Heart right ventricle (tissue), 16 donors: ENCODE measurements at regions not wholly inside any gene's neighbourhood (a gene's known extent, or its start where the extent isn't known, plus 50 kb on each side); places are given as distances from the start of the nearest gene placed in this dataset.

Experiments used
- ATAC-seq, 8 donors: fragments of 200-7000 bp; cut with Tn5 transposase; one replicate each; pipeline ENCODE4 v1.9.1; 2020; ENCODE audit warnings: mild to moderate bottlenecking in 8 of 8, moderate library complexity in 8 of 8, moderate number of reproducible peaks in 1 of 8
- DNase-seq, 2 donors: peaks; one replicate each; pipeline ENCODE4 v3.0.0-alpha.2; 2020
- H3K27ac ChIP-seq, 10 donors: fragments of 200-600 bp; sonication (generic) in 2 of 10; one replicate each; pipeline versions ENCODE4 v1.5.0 to v1.8.0; 2020 to 2022; ENCODE audit warnings: mild to moderate bottlenecking in 3 of 10
- H3K27me3 ChIP-seq, 7 donors: fragments of 200-600 bp; one replicate each; pipeline ENCODE4 v1.8.0; 2021 to 2022; ENCODE audit warnings: mild to moderate bottlenecking in 2 of 7
- H3K36me3 ChIP-seq, 9 donors: fragments of 200-600 bp; sonication (generic) in 1 of 9; one replicate each; pipeline versions ENCODE4 v1.5.0 to v1.8.0; 2020 to 2022; ENCODE audit warnings: mild to moderate bottlenecking in 2 of 9
- H3K4me1 ChIP-seq, 9 donors: fragments of 200-600 bp; sonication (generic) in 1 of 9; one replicate each; pipeline versions ENCODE4 v1.5.0 to v1.8.0; 2020 to 2022; ENCODE audit warnings: mild to moderate bottlenecking in 4 of 9
- H3K4me3 ChIP-seq, 10 donors: fragments of 200-600 bp; sonication (generic) in 2 of 10; one replicate each; pipeline versions ENCODE4 v1.5.0 to v1.8.0; 2020 to 2022; ENCODE audit warnings: mild to moderate bottlenecking in 7 of 10, moderate library complexity in 2 of 10
- H3K9me3 ChIP-seq, 11 donors: fragments of 200-600 bp in 10 of 11; sonication (generic) in 2 of 11; one replicate each; pipeline versions ENCODE4 v1.5.0 to v1.8.0; 2013 to 2022; ENCODE audit warnings: mild to moderate bottlenecking in 2 of 11, control low read depth in 1 of 11, moderate library complexity in 1 of 11
- CTCF ChIP-seq, 9 donors: fragments of 200-600 bp; sonication (generic) in 2 of 9; IDR thresholded peaks; one replicate each; pipeline versions ENCODE4 v1.5.0 to v1.8.0; 2021 to 2022; ENCODE audit warnings: antibody characterized with exemption in 9 of 9, mild to moderate bottlenecking in 5 of 9, moderate library complexity in 1 of 9
- WGBS, 2 donors: extraction: QIAGEN DNeasy Blood & Tissue Kit; methylation state at CpG; one replicate each; pipeline ENCODE4 v1.1.7; 2013; ENCODE audit warnings: inconsistent platforms in 1 of 2; 5-methylcytosine and 5-hydroxymethylcytosine counted together
- intact Hi-C, 10 donors: fragments of 100-400 bp; cut with DNase I; formaldehyde crosslinking; loops; one replicate each; pipeline versions ENCODE4 v1.11.1 to v1.14.2; 2022
- donor health status: Arrhythmogenic right ventricular cardiomyopathy.
- donor health status: ischemic (EF 13 %, LVEDD 7.1; RV severe dilation, severe dysfunction).
- donor health status: healthy with polysubstance abuse.
- donor health status: DM: no; HTN: yes; CAD: no.
- donor health status: DM: no; HTN: no; CAD: no.
- donor health status: ischemic (EF 25% LVEDD 6.9; RV normal size, moderate dysfunction).
- donor health status: ischemic (EF 25% LVEDD 5.7; RV mildly dilated, moderate dysfunction).
- donor health status: healthy.
- donor health status: DM: yes; HTN: yes; CAD: no.
- donor health status: Ischemic cardiomyopathy.
- donor health status: ischemic (EF 35%, LVEDD 5.7; RV mildly dilated, moderate dysfunction).
- donor health status: nonischemic (EF 11% LVEDD 7.7; RV severe dilation, severe dysfunction).
- donor health status: DM: yes; HTN: yes; CAD: no.
- donor health status: PGD.
- donor health status: ischemic (EF 29% LVEDD 5.4; RV normal size, mild dysfunction).
- donor health status: nonischemic (EF 23%, LVEDD 6.1; RV moderate dilation, normal function).

GRCh38 chr16:50853329-50853728, 111.4 kb downstream of the CYLD start:
- ATAC-seq (no peak), DNase-seq (no peak)
- peaks cover 0 to 8% (median 4%) of the 10 kb centered on the region in 7 donors for H3K27me3 ChIP-seq
- no peak for TF ChIP-seq CTCF (IDR thresholded peaks at IDR 0.05)
- no peaks in the 10 kb centered on the region for H3K36me3 ChIP-seq
- 62 to 75% methylated on average over 1 of the region's 1 CpG for WGBS, 2 donors
- peaks cover 0 to 5% (median 0%) of the 10 kb centered on the region in 11 donors for H3K9me3 ChIP-seq
- no peak overlapping the region for H3K4me3 ChIP-seq
- H3K4me1 ChIP-seq = no peaks in the 10 kb centered on the region
- H3K27ac ChIP-seq = no peak overlapping the region
- intact Hi-C loops = no loop called here
